SH-SY5Y (cell line): ENCODE measurements at regions not wholly inside any gene's neighbourhood (a gene's known extent, or its start where the extent isn't known, plus 50 kb on each side); places are given as distances from the start of the nearest gene placed in this dataset.

Experiments used
- GATA2 ChIP-seq: IDR thresholded peaks from 2 replicates; pipeline ENCODE4 v1.6.1; 2011; ENCODE audit warnings: mild to moderate bottlenecking, low read depth, low read length
- GATA3 ChIP-seq: IDR thresholded peaks from 2 replicates; pipeline ENCODE4 v1.6.1; 2011; ENCODE audit warnings: low read depth, mild to moderate bottlenecking, low read length, moderate library complexity

- TF ChIP-seq GATA3 = peak; percentile 69; the same call in 1 of the 2 replicates
- no peak for TF ChIP-seq GATA2
Observed at GRCh38 chr1:172811694-172812093, 152.8 kb downstream of the FASLG start.

- peak; percentile 4; the same call in 1 of the 2 replicates for TF ChIP-seq GATA3
- no peak for TF ChIP-seq GATA2
Observed at GRCh38 chr1:172812118-172812517, 153.2 kb downstream of the FASLG start.

GRCh38 chr1:172813330-172813729 lies 154.4 kb downstream of the FASLG start:
- no peak for TF ChIP-seq GATA3
- TF ChIP-seq GATA2 = no peak

- no peak for TF ChIP-seq GATA2
- no peak for TF ChIP-seq GATA3
Observed at GRCh38 chr1:172814428-172814827, 155.5 kb downstream of the FASLG start.

- TF ChIP-seq GATA3 = no peak
- no peak for TF ChIP-seq GATA2
Observed at GRCh38 chr1:172815740-172816139, 156.8 kb downstream of the FASLG start.

- TF ChIP-seq GATA3 (no peak), GATA2 (no peak)
Observed at GRCh38 chr1:172818841-172819527, 160.1 kb downstream of the FASLG start.

- TF ChIP-seq GATA2 (no peak), GATA3 (no peak)
Observed at GRCh38 chr1:172820475-172821158, 161.7 kb downstream of the FASLG start.

GRCh38 chr1:172821609-172822274 lies 162.8 kb downstream of the FASLG start:
- TF ChIP-seq GATA2 (peak; percentile 62; the same call in 1 of the 2 replicates), GATA3 (peak; percentile 29; the same call in 1 of the 2 replicates)

- TF ChIP-seq GATA3 (no peak), GATA2 (no peak)
Observed at GRCh38 chr1:172822886-172823285, 164.0 kb downstream of the FASLG start.

- TF ChIP-seq GATA2 (no peak), GATA3 (no peak)
Observed at GRCh38 chr1:172823534-172823933, 164.6 kb downstream of the FASLG start.

GRCh38 chr1:172824209-172824608 lies 165.3 kb downstream of the FASLG start:
- TF ChIP-seq GATA3 (no peak), GATA2 (no peak)

GRCh38 chr1:172826096-172826741 lies 167.3 kb downstream of the FASLG start:
- no peak for TF ChIP-seq GATA2
- no peak for TF ChIP-seq GATA3

- TF ChIP-seq GATA3 (no peak), GATA2 (no peak)
Observed at GRCh38 chr1:172827301-172827700, 168.4 kb downstream of the FASLG start.

GRCh38 chr1:172827841-172828240 lies 168.9 kb downstream of the FASLG start:
- no peak for TF ChIP-seq GATA2
- TF ChIP-seq GATA3 = no peak
